ENCODE measurements at regions not wholly inside any gene's neighbourhood (a gene's known extent, or its start where the extent isn't known, plus 50 kb on each side); places are given as distances from the start of the nearest gene placed in this dataset.

DNA sequence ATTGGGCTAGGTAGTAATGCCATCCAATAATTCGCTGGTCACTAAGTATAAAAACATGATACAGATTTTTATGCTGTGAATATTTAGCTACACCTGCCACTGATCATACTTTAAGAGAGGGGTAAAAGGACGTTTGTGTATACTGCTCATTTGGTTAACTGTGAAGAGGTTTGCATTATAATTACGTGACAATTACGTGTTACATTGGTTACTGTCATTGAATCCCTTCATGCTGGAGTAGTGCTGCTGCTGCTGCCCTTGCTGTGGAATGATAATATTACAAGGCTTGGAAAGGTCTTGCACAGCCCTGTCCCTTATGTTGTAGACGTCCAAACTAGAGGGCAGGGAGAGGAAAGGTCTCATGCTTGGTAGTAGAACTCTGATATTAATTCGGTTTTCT lies 312.2 kb upstream of the ATP2B1 start:
- no peak for DNase-seq

- no peak for DNase-seq
Observed at GRCh38 chr12:90020436-90020835, 311.8 kb upstream of the ATP2B1 start.

DNA sequence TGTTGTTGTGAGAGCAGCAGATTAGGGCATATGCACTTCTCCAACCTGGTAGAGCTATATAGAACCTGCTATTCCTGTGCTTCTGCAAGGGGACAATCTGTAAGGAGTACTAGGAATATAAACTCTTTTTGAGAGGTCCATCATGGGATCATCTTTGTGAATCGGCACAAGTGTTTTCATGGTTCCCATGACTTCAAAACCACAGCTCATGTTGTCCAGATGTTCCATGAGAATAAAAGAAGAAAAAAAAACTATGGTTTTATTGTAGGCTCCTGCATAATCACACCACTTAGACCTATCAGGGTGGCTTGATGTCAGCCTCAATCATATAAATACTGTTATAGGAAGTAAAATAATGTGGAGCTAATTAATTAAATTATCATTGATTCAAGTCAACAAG lies 311.4 kb upstream of the ATP2B1 start:
- no peak for DNase-seq

- no peak for DNase-seq
Observed at GRCh38 chr12:90017316-90017715, 308.7 kb upstream of the ATP2B1 start.

GRCh38 chr12:90015228-90015627 lies 306.6 kb upstream of the ATP2B1 start:
- DNase-seq, result no peak

GRCh38 chr12:90013409-90013808 lies 304.8 kb upstream of the ATP2B1 start:
- DNase-seq, result no peak

DNA sequence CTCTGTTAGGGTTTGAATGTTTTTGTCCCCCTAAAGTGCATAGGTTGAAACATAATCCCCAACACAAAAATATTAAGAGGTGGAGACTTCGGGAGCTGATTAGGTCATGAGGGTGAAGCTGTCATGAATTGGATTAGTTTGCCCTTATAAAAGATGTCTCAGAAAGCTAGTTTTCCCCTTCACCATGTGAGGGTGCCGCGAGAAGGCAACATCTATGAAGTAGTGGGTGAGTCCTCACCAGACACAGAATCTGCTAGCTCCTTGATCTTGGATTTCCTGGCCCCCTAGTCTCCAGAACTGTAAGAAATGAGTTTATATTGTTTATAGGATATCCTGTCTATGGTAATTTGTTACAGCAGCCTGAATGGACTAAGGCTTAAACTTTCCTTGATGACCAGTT lies 301.5 kb upstream of the ATP2B1 start:
- no peak for DNase-seq

GRCh38 chr12:90008277-90008676 lies 299.6 kb upstream of the ATP2B1 start:
- no peak for DNase-seq

GRCh38 chr12:90004319-90005074 lies 295.9 kb upstream of the ATP2B1 start:
- no peak for DNase-seq

DNA sequence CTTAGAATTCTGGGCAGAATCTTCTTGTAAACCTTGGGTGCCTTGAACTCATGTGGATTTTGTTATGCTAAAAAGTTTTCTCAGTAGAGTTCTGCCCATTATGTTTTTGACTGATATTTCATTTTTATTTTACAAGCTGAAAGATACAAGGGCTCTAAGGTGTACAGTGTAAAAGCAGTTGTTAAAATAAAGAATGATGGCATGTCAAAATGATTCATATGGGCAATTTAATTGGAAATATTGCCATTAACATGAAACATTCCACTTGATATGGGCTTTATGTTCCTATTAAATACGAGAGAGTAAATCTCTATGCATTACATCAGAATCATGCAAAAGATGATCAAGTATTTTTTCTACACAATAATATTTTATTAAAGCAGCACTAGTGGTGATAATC lies 295.1 kb upstream of the ATP2B1 start:
- DNase-seq, result no peak

GRCh38 chr12:90000721-90001120 lies 292.1 kb upstream of the ATP2B1 start:
- DNase-seq, result no peak

- DNase-seq, result no peak
Observed at GRCh38 chr12:89999699-90000505, 291.3 kb upstream of the ATP2B1 start.

DNA sequence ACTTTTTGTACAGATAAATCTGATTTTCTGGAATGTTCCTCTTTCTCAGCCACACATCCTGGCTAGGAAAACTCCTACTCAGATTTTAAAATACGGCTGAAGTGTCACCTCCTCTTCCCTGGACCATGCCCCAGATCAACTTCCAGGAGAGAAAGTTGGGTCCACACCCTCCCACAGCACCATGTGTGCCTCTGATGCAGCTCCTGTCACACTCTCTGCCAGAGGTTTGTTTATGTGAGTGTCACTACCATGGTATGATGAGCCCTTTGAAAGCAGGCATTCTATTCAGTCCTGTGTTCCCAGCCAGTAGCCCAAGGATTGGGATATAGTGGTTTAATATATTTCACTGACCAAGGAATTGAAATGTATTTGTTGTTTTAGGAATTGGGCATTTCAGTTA lies 287.2 kb upstream of the ATP2B1 start:
- no peak for DNase-seq

DNA sequence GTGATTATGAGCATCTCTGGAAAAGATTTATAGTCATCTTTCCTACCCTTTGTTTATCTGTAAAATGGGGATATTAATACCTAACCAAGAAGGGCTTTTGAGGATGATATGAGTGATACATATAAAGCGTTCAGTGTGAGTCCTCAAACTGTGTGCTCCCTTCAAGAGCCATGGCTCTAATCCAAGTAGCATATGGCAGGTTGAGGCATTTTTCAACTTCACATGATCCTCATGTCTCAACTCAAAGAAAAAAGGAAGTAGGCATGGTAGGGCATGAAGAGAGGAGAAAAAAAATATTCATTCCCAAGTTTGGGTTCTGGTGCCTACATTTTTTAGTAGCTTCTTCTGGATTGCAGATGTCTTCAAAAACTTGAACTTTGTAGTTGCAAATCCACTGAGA lies 286.3 kb upstream of the ATP2B1 start:
- DNase-seq, result no peak

GRCh38 chr12:89993632-89994031 lies 285.0 kb upstream of the ATP2B1 start:
- DNase-seq, result no peak

- DNase-seq, result no peak
Observed at GRCh38 chr12:89992668-89993451, 284.2 kb upstream of the ATP2B1 start.

GRCh38 chr12:89991807-89992590 lies 283.4 kb upstream of the ATP2B1 start:
- no peak for DNase-seq

GRCh38 chr12:89988188-89988915 lies 279.7 kb upstream of the ATP2B1 start:
- no peak for DNase-seq

- no peak for DNase-seq
Observed at GRCh38 chr12:89985935-89986334, 277.3 kb upstream of the ATP2B1 start.

DNA sequence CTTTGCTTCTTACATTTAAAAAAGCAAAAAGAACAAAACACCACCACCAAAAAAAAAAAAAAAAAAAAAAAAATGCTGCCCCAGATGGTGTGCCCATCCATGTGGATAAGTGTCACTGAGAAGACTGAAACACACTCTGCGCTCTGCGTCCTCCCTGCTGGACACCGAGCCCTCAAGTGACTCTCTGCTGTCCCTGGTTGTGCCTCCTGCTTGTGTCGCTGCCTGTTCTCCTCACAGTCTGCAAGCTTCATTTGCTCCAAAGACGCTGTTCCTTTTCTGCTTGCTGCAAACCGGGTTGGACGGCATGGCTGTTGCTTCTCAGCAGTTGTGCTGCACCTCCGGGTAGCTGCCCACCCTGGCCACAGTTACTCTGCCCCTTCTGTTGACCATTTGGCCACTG lies 276.2 kb upstream of the ATP2B1 start:
- DNase-seq, result no peak

- no peak for DNase-seq
Observed at GRCh38 chr12:89983622-89984021, 275.0 kb upstream of the ATP2B1 start.

DNA sequence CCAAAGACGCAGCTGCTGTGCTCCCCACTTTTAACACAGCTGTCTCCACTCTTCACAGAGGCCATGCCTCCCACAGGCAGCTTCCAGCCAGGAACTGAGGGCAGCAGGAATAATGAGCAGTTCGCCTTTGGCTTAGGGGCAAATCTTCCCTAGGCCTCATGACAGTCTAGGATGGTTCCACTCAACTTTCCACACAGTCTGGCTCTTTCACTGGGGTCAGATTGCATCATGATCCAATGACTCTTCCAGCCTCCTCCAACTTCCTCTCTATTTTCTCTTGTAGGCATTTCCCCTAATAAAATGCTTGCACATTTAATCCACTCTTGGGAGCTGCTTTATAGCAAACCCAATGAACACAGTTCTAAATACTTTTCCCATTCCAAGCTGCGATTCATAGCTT lies 271.6 kb upstream of the ATP2B1 start:
- DNase-seq, result no peak

Measured in NCI-H1930 (cell line).